Endodermal cell (in vitro differentiated cells): ENCODE measurements at regions not wholly inside any gene's neighbourhood (a gene's known extent, or its start where the extent isn't known, plus 50 kb on each side); places are given as distances from the start of the nearest gene placed in this dataset.

Source experiments
- DNase-seq: peaks from one replicate; pipeline ENCODE4 v3.0.0-alpha.2; 2017
- H3K27ac ChIP-seq: 2 replicates; pipeline ENCODE4 v1.5.1; 2013; ENCODE audit warnings: mild to moderate bottlenecking, low read depth, low read length, moderate library complexity
- H3K27me3 ChIP-seq: 2 replicates; pipeline ENCODE4 v1.6.1; 2013; ENCODE audit warnings: mild to moderate bottlenecking, low read length, moderate library complexity; ENCODE audit not compliant: insufficient read depth, control insufficient read depth, poor library complexity, severe bottlenecking
- H3K36me3 ChIP-seq: 2 replicates; pipeline ENCODE4 v1.7.0; 2013; ENCODE audit warnings: mild to moderate bottlenecking, low read length, moderate library complexity; ENCODE audit not compliant: control insufficient read depth, insufficient read depth
- H3K4me1 ChIP-seq: one replicate; pipeline ENCODE4 v1.7.0; 2013; ENCODE audit warnings: low read length; ENCODE audit not compliant: control insufficient read depth, insufficient read depth
- H3K4me3 ChIP-seq: 2 replicates; pipeline ENCODE4 v1.5.1; 2013; ENCODE audit warnings: mild to moderate bottlenecking, low read length, moderate library complexity
- H3K9ac ChIP-seq: 2 replicates; pipeline ENCODE4 v1.6.1; 2013; ENCODE audit warnings: mild to moderate bottlenecking, low read length, moderate library complexity; ENCODE audit not compliant: poor library complexity, severe bottlenecking; ENCODE audit errors: extremely low read depth
- H3K9me3 ChIP-seq: 2 replicates; pipeline ENCODE4 v1.6.1; 2013; ENCODE audit warnings: mild to moderate bottlenecking, low read length, moderate library complexity; ENCODE audit not compliant: control insufficient read depth
- H3K27ac Mint-ChIP-seq: 2 replicates; pipeline ENCODE4 v1.8.0; 2020; ENCODE audit warnings: mixed read lengths
- H3K27me3 Mint-ChIP-seq: 2 replicates; pipeline ENCODE4 v1.8.0; 2021; ENCODE audit warnings: mild to moderate bottlenecking, mixed read lengths; ENCODE audit not compliant: insufficient read depth
- H3K36me3 Mint-ChIP-seq: 2 replicates; pipeline ENCODE4 v1.8.0; 2020; ENCODE audit warnings: low read depth, mixed read lengths
- H3K4me1 Mint-ChIP-seq: 2 replicates; pipeline ENCODE4 v1.8.0; 2020; ENCODE audit warnings: mixed read lengths
- H3K4me3 Mint-ChIP-seq: 2 replicates; pipeline ENCODE4 v1.8.0; 2020; ENCODE audit warnings: mild to moderate bottlenecking, moderate library complexity, mixed read lengths
- H3K9me3 Mint-ChIP-seq: 2 replicates; pipeline ENCODE4 v1.8.0; 2020; ENCODE audit warnings: mild to moderate bottlenecking, mixed read lengths
- CTCF ChIP-seq: fragments of 200-600 bp; sonication (generic); conservative IDR thresholded peaks from 2 replicates; pipeline ENCODE4 v1.5.0; 2021; ENCODE audit warnings: antibody characterized with exemption, mild to moderate bottlenecking
- WGBS, 2 experiments: methylation state at CpG; one replicate each; pipeline versions ENCODE4 v1.1.5 to v1.1.7; 2013; ENCODE audit warnings: missing lambda C conversion rate in 2 of 2, mixed read lengths in 1 of 2; ENCODE audit not compliant: insufficient coverage in 1 of 2, insufficient read length in 1 of 2; 5-methylcytosine and 5-hydroxymethylcytosine counted together

GRCh38 chr18:27808683-27809082 lies 368.2 kb downstream of the CDH2 start:
- no peak for DNase-seq
- no peaks in the 10 kb centered on the region for H3K27me3 Mint-ChIP-seq
- peaks cover 2% of the 10 kb centered on the region for H3K9me3 Mint-ChIP-seq
- no peak for TF ChIP-seq CTCF
- 78 to 100% methylated on average over 1 of the region's 1 CpG for WGBS, 2 experiments
- Histone ChIP-seq H3K36me3 (no peaks in the 10 kb centered on the region), H3K27me3 (no peaks in the 10 kb centered on the region), H3K9ac (no peak overlapping the region), H3K4me1 (peaks cover 6% of the 10 kb centered on the region), H3K4me3 (no peak overlapping the region), H3K9me3 (peaks cover 7% of the 10 kb centered on the region), H3K27ac (no peak overlapping the region)
- no peaks in the 10 kb centered on the region for H3K36me3 Mint-ChIP-seq
- peaks cover 10% of the 10 kb centered on the region for H3K4me1 Mint-ChIP-seq
- no peak overlapping the region for H3K4me3 Mint-ChIP-seq
- no peak overlapping the region for H3K27ac Mint-ChIP-seq

GRCh38 chr18:27803957-27804356 lies 373.0 kb downstream of the CDH2 start:
- no peaks in the 10 kb centered on the region for H3K36me3 Mint-ChIP-seq
- no peak overlapping the region for H3K4me3 Mint-ChIP-seq
- TF ChIP-seq CTCF, result no peak
- H3K9ac ChIP-seq, result no peak overlapping the region
- no peaks in the 10 kb centered on the region for H3K27me3 Mint-ChIP-seq
- H3K4me1 Mint-ChIP-seq, result peaks cover 6% of the 10 kb centered on the region
- H3K9me3 ChIP-seq, result no peaks in the 10 kb centered on the region
- peaks cover 2% of the 10 kb centered on the region for H3K9me3 Mint-ChIP-seq
- no peak overlapping the region for H3K27ac Mint-ChIP-seq
- no peaks in the 10 kb centered on the region for H3K4me1 ChIP-seq
- no peak overlapping the region for H3K4me3 ChIP-seq
- no peak for DNase-seq
- H3K27me3 ChIP-seq, result no peaks in the 10 kb centered on the region
- no peaks in the 10 kb centered on the region for H3K36me3 ChIP-seq
- no peak overlapping the region for H3K27ac ChIP-seq
- 88% methylated on average over 1 of the region's 2 CpGs; no CpG with 5 or more reads in 1 of the 2 experiments for WGBS, 2 experiments

GRCh38 chr18:27797484-27797883 lies 379.4 kb downstream of the CDH2 start:
- Histone ChIP-seq H3K27me3 (no peaks in the 10 kb centered on the region), H3K9me3 (no peaks in the 10 kb centered on the region), H3K9ac (no peak overlapping the region), H3K4me1 (peaks cover 12% of the 10 kb centered on the region), H3K4me3 (no peak overlapping the region), H3K36me3 (no peaks in the 10 kb centered on the region), H3K27ac (no peak overlapping the region)
- Mint-ChIP-seq H3K27ac (no peak overlapping the region), H3K27me3 (no peaks in the 10 kb centered on the region), H3K9me3 (no peaks in the 10 kb centered on the region), H3K36me3 (no peaks in the 10 kb centered on the region), H3K4me1 (peaks cover 46% of the 10 kb centered on the region), H3K4me3 (no peak overlapping the region)
- WGBS, 2 experiments, result 89 to 97% methylated on average over 1 of the region's 1 CpG
- TF ChIP-seq CTCF, result no peak
- DNase-seq, result no peak
